ENCODE measurements at regions not wholly inside any gene's neighbourhood (a gene's known extent, or its start where the extent isn't known, plus 50 kb on each side); places are given as distances from the start of the nearest gene placed in this dataset.
A peak's percentile ranks its signal among the peaks of the same experiment; 100 is the strongest.

GRCh38 chr6:1524040-1524480 is 85.7 kb upstream of the FOXC1 start:
- Mint-ChIP-seq H3K9me3 (peaks cover 0 to 12% of the 10 kb centered on the region in 2 donors), H3K36me3 (no peaks in the 10 kb centered on the region), H3K27ac (no peak overlapping the region)
- peak; percentile 84 to 89 for ATAC-seq
- peak; percentile 78 to 81 for DNase-seq (ENCODE audit: low spot score in 2 of 2)

GRCh38 chr6:1525364-1526038 is 84.2 kb upstream of the FOXC1 start:
- Mint-ChIP-seq H3K9me3 (peaks cover 0 to 4% of the 10 kb centered on the region in 2 donors), H3K36me3 (no peaks in the 10 kb centered on the region), H3K27ac (no peak overlapping the region)
- ATAC-seq (no peak), DNase-seq (ENCODE audit: low spot score in 2 of 2) (no peak)

GRCh38 chr6:1526398-1527072 is 83.2 kb upstream of the FOXC1 start:
- DNase-seq (ENCODE audit: low spot score in 2 of 2) (no peak), ATAC-seq (peak in 1 of 2 donors; percentile 28)
- H3K27ac Mint-ChIP-seq = no peak overlapping the region
- peaks cover 0 to 4% of the 10 kb centered on the region in 2 donors for H3K9me3 Mint-ChIP-seq
- H3K36me3 Mint-ChIP-seq = no peaks in the 10 kb centered on the region

DNA sequence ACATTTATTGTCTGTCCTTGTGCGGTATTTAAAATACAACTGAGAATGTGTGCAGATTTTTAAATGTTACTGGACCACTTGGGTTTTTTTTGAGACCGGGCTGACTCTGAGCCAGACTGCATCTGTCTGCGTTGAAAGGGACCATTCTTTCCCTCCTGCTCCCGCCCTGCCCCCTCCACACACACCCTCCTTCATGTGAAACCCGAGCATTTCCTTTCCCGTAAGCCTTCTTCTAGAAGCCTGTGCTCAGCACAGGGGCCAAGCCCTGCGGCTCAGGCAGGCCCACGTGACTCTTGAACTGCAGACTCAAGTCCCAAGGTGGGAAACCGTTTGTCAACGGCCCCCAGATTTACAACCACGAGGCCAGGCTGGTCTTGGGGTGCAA is 82.7 kb upstream of the FOXC1 start:
- DNase-seq (ENCODE audit: low spot score in 2 of 2) (no peak), ATAC-seq (peak; percentile 40 to 69)
- H3K27ac Mint-ChIP-seq = peak overlapping the region in 1 of 2 donors; percentile 82
- no peaks in the 10 kb centered on the region for H3K36me3 Mint-ChIP-seq
- peaks cover 0 to 4% of the 10 kb centered on the region in 2 donors for H3K9me3 Mint-ChIP-seq

DNA sequence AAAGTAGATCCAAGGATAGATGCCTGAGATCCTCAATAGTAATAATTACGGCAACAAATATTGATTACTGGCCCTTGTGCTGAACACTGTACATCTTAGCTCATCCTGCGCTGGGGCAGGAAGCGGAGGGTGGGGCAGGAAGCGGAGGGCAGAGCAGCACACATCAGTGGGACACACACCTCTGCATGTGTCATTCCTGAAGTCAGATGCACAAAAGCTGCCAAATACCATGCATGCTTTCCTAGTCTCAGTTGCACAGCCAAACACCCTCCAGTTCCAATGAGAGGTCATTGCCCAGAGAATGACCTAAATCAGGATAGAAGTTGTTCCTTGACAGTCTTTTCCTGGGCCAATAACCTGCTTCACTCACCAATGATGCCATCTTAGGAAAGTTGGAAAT is 74.4 kb upstream of the FOXC1 start:
- no peaks in the 10 kb centered on the region for H3K36me3 Mint-ChIP-seq
- peak overlapping the region in 1 of 2 donors; percentile 22 for H3K27ac Mint-ChIP-seq

DNA sequence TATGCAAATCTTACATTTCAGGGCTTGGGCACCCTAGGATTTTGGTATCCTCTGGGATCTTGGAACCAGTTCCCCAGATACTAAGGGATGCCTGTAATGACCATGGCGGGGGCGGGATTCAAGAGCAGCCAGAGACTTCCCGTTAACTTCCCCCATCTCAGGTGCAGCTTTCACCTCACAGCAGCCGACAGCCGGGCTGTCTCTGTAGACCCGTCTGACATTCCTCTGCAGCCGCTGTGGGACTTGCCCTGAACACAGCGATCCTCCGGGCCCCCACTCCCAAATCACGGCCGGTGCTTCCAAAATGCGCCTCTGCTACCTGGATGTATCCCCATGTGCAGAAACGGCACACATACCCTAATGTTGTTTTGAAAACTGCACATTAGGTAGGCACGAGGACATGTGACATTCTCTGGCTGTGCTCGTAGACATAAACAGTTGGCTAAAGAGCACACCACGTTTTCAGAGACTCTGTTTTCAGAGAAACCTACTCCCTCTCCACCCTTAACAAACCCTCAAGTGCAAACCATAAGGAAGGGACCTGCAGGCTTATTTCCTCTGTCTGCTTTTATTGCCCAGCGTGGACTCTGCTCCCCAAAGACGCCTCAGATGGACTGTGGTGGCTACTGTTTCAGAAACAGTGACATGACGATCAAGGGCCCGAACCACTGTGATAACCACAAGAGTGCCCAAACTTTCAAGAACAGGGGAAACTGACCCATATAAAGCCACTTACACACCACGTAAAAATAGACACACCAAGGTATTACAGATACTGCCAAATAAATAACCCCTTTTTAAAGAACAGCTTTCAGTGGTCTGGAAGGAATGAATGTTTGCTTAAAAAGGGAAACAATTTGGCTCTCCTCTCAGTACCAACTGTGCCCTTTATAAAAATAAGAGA is 72.9 kb upstream of the FOXC1 start:
- no peak overlapping the region for H3K27ac Mint-ChIP-seq
- no peaks in the 10 kb centered on the region for H3K36me3 Mint-ChIP-seq

More for the DNA sequence above, 74.4 kb upstream of the FOXC1 start:
- DNase-seq (ENCODE audit: low spot score in 2 of 2) (no peak), ATAC-seq (peak; percentile 63 to 97)
- no peaks in the 10 kb centered on the region for H3K9me3 Mint-ChIP-seq

GRCh38 chr6:1538369-1538768 is 71.3 kb upstream of the FOXC1 start:
- DNase-seq (ENCODE audit: low spot score in 2 of 2) (no peak), ATAC-seq (no peak)
- H3K27ac Mint-ChIP-seq = no peak overlapping the region
- H3K9me3 Mint-ChIP-seq = peaks cover 0 to 4% of the 10 kb centered on the region in 2 donors
- H3K36me3 Mint-ChIP-seq = peaks cover 0 to 6% of the 10 kb centered on the region in 2 donors

More for the DNA sequence above, 72.9 kb upstream of the FOXC1 start:
- no peaks in the 10 kb centered on the region for H3K9me3 Mint-ChIP-seq
- no peak for DNase-seq (ENCODE audit: low spot score in 2 of 2)
- peak in 1 of 2 donors; percentile 14 for ATAC-seq

- H3K27ac Mint-ChIP-seq = no peak overlapping the region
- no peak for DNase-seq (ENCODE audit: low spot score in 2 of 2)
- peaks cover 3 to 4% of the 10 kb centered on the region in 2 donors for H3K9me3 Mint-ChIP-seq
- ATAC-seq = no peak
- peaks cover 0 to 7% of the 10 kb centered on the region in 2 donors for H3K36me3 Mint-ChIP-seq
Measured at GRCh38 chr6:1538810-1539478, 70.8 kb upstream of the FOXC1 start.

GRCh38 chr6:1540864-1541521 is 68.7 kb upstream of the FOXC1 start:
- Mint-ChIP-seq H3K27ac (no peak overlapping the region), H3K9me3 (peaks cover 4 to 6% of the 10 kb centered on the region in 2 donors), H3K36me3 (peaks cover 0 to 18% of the 10 kb centered on the region in 2 donors)
- no peak for DNase-seq (ENCODE audit: low spot score in 2 of 2)
- ATAC-seq = no peak

- peaks cover 0 to 20% of the 10 kb centered on the region in 2 donors for H3K36me3 Mint-ChIP-seq
- H3K9me3 Mint-ChIP-seq = peaks cover 4 to 6% of the 10 kb centered on the region in 2 donors
- no peak for DNase-seq (ENCODE audit: low spot score in 2 of 2)
- ATAC-seq = no peak
- no peak overlapping the region for H3K27ac Mint-ChIP-seq
Measured at GRCh38 chr6:1542335-1542734, 67.4 kb upstream of the FOXC1 start.

DNA sequence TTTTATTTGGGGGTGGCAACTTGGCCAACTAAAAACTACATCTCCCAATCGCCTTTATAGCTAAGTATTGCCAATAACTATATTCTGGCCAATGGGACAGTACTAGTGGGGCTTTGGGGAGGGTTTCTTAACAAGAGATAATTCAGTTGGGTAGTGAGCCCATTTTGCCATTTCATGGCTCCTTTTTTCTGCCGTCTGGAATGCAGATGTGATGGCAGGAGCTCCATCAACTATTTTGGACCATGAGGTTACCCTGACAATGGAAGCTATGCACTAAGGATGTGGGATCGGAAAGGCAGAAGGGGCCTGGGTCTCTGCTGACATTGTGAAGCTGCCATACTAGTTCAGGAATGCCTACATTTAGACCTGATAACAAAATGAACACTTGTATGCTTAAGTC is 67.0 kb upstream of the FOXC1 start:
- ATAC-seq = no peak
- DNase-seq (ENCODE audit: low spot score in 2 of 2) = no peak
- H3K36me3 Mint-ChIP-seq = peaks cover 0 to 20% of the 10 kb centered on the region in 2 donors
- peaks cover 4 to 6% of the 10 kb centered on the region in 2 donors for H3K9me3 Mint-ChIP-seq
- H3K27ac Mint-ChIP-seq = no peak overlapping the region

DNA sequence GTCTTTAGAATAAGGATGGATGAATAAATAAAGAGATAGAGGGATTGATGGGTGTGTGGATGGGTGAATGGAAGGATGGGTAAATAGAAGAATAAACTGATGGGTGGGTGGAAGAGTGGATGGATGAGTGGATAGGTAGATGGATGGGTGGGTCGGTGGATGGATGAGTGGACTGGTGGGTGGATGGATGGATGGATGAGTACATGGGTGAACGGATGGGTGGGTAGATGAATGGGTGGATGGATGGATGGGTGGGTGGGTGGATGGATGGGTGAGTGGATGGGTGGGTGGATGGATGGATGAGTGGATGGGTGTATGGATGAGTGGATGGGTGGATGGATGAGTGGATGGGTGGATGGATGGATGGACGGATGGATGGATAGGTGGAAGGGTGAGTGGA is 65.7 kb upstream of the FOXC1 start:
- DNase-seq (ENCODE audit: low spot score in 2 of 2) = no peak
- H3K27ac Mint-ChIP-seq = no peak overlapping the region
- ATAC-seq = no peak
- H3K9me3 Mint-ChIP-seq = peaks cover 4 to 6% of the 10 kb centered on the region in 2 donors
- H3K36me3 Mint-ChIP-seq = peaks cover 0 to 20% of the 10 kb centered on the region in 2 donors

DNA sequence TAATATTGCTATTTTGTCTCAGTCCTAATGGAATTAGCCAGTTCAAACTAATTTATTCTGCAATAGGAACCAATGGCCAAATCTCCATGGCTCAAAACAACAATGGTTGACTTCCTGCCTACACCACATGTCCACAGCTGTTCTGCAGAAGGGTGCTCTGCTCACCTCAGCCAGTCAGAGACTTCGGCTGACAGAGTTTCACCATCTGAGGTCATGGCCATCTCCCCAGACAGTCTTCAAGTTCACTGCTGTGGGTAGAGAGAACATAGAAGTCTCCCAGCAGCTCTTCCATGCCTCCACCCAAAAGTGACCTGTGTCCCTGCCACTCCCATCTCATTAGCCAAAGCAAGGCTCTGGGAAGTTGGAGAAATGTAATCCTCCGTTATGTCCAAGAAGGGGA is 65.1 kb upstream of the FOXC1 start:
- Mint-ChIP-seq H3K9me3 (peaks cover 4 to 6% of the 10 kb centered on the region in 2 donors), H3K36me3 (peaks cover 0 to 20% of the 10 kb centered on the region in 2 donors), H3K27ac (no peak overlapping the region)
- no peak for ATAC-seq
- DNase-seq (ENCODE audit: low spot score in 2 of 2) = no peak

GRCh38 chr6:1545654-1546053 is 64.1 kb upstream of the FOXC1 start:
- ATAC-seq (no peak), DNase-seq (ENCODE audit: low spot score in 2 of 2) (no peak)
- no peak overlapping the region for H3K27ac Mint-ChIP-seq
- peaks cover 4 to 6% of the 10 kb centered on the region in 2 donors for H3K9me3 Mint-ChIP-seq
- H3K36me3 Mint-ChIP-seq = peaks cover 0 to 20% of the 10 kb centered on the region in 2 donors

DNA sequence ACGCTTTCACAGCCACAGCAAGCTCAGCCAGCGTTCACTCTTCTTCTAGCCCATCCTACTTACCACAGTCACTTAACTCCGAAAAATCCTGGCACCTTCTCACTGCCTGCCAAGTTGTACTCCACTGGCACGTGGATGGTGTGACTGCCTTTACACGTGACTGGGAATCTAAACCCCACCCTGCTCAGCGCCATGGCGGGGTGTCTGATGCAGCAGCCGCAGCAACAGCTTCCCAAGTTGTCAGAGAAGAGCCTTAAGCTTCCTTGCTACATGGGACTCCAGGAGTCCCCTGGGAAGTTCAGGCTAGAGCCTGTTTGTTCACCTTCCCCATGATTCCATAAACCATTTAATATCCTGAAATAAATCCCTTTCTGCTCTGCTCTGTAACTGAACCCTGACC is 61.9 kb upstream of the FOXC1 start:
- H3K27ac Mint-ChIP-seq = no peak overlapping the region
- no peak for ATAC-seq
- DNase-seq (ENCODE audit: low spot score in 2 of 2) = no peak
- peaks cover 4 to 6% of the 10 kb centered on the region in 2 donors for H3K9me3 Mint-ChIP-seq
- peaks cover 0 to 20% of the 10 kb centered on the region in 2 donors for H3K36me3 Mint-ChIP-seq

DNA sequence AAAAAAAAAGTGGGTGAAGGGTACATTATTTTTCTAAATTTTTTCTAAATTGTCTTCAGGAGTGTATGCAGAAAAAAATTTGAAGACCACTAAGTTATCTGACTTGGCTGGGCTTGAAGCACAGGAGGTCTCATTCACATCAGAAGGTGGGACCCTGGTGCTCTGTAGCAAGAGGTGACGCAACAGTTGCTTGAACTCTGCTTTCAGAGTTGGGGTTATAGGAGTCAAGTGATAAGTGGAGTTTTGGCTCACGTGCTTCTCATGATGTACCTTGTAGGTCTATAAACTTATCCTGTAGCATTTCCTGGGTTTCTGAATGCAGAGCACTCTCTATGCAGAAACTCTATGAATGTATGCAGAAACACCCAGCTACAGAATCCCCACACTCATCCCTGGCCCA is 58.5 kb upstream of the FOXC1 start:
- DNase-seq (ENCODE audit: low spot score in 2 of 2) (no peak), ATAC-seq (no peak)
- Mint-ChIP-seq H3K27ac (no peak overlapping the region), H3K36me3 (peaks cover 12 to 14% of the 10 kb centered on the region in 2 donors), H3K9me3 (peaks cover 0 to 10% of the 10 kb centered on the region in 2 donors)
